ENCODE measurements at regions not wholly inside any gene's neighbourhood (a gene's known extent, or its start where the extent isn't known, plus 50 kb on each side); places are given as distances from the start of the nearest gene placed in this dataset.

GRCh38 chr12:124686370-124687173, 119.2 kb upstream of the NCOR2 start:
- no peak for DNase-seq

GRCh38 chr12:124685689-124686369, 118.4 kb upstream of the NCOR2 start:
- no peak for DNase-seq

GRCh38 chr12:124684971-124685688, 117.7 kb upstream of the NCOR2 start:
- no peak for DNase-seq

- no peak for DNase-seq
Observed at GRCh38 chr12:124684496-124684895, 117.1 kb upstream of the NCOR2 start.

- DNase-seq: no peak
Observed at GRCh38 chr12:124683152-124684124, 116.0 kb upstream of the NCOR2 start.

GRCh38 chr12:124682425-124683151, 115.2 kb upstream of the NCOR2 start:
- DNase-seq: no peak

- no peak for DNase-seq
Observed at GRCh38 chr12:124681779-124682391, 114.5 kb upstream of the NCOR2 start.

- DNase-seq: no peak
Observed at GRCh38 chr12:124680863-124681778, 113.7 kb upstream of the NCOR2 start.

GRCh38 chr12:124679533-124680371, 112.3 kb upstream of the NCOR2 start:
- no peak for DNase-seq

GRCh38 chr12:124679047-124679446, 111.6 kb upstream of the NCOR2 start:
- DNase-seq: no peak

- DNase-seq: no peak
Observed at GRCh38 chr12:124678421-124678893, 111.0 kb upstream of the NCOR2 start.

- no peak for DNase-seq
Observed at GRCh38 chr12:124677552-124678356, 110.3 kb upstream of the NCOR2 start.

- no peak for DNase-seq
Observed at GRCh38 chr12:124676714-124677462, 109.5 kb upstream of the NCOR2 start.

GRCh38 chr12:124675881-124676713, 108.7 kb upstream of the NCOR2 start:
- no peak for DNase-seq

- no peak for DNase-seq
Observed at GRCh38 chr12:124674937-124675336, 107.5 kb upstream of the NCOR2 start.

Measured in effector CD4-positive, alpha-beta T cell (primary cell).